K562 (cell line): ENCODE measurements at regions not wholly inside any gene's neighbourhood (a gene's known extent, or its start where the extent isn't known, plus 50 kb on each side); places are given as distances from the start of the nearest gene placed in this dataset.

Experiments used
- ATAC-seq: fragments of 200-7000 bp; cut with Tn5 transposase; 3 replicates; pipeline ENCODE4 v1.9.1; 2020; ENCODE audit warnings: moderate library complexity
- BruUV-seq: library from RNA; stranded (reverse); fragments of 400-500 nt; replicated peaks from 2 replicates; lab custom pipeline; 2021; lab: Mats Ljungman, UMichigan
- CTCF ChIA-PET: fragments of 300-600 bp; formaldehyde crosslinking; extraction: SDS; loops from one replicate; lab custom pipeline; 2021; ENCODE audit warnings: low intra/inter-chr PET ratio; lab: Yijun Ruan, JAX
- POLR2A ChIA-PET: fragments of 300-600, 350-650 bp; sonication (Branson Sonifier 250); formaldehyde crosslinking; extraction: SDS; loops from one replicate; lab custom pipeline; 2021; ENCODE audit warnings: antibody characterized with exemption, inconsistent platforms; lab: Yijun Ruan, JAX
- DNase-seq, 4 experiments: peaks; one replicate each; pipeline versions ENCODE4 v3.0.0 to v3.0.0-alpha.2; 2011 to 2018; ENCODE audit warnings: low spot score in 3 of 4, mixed read lengths in 3 of 4; ENCODE audit errors: extremely low read depth in 1 of 4
- FAIRE-seq: peaks from 2 replicates; lab custom pipeline; 2011; peaks lifted over from hg19 to GRCh38; lab: Jason Lieb, UNC
- H2AFZ ChIP-seq: 2 replicates; pipeline ENCODE4 v1.6.0; 2011; ENCODE audit warnings: low read depth, low read length, control low read depth, inconsistent platforms
- H3K27ac ChIP-seq: fragments of 200-600 bp; 3 replicates; pipeline ENCODE4 v1.8.0; 2011; ENCODE audit warnings: low read depth, mild to moderate bottlenecking, control low read depth, inconsistent platforms, low read length, moderate library complexity, mixed read lengths; ENCODE audit errors: extremely low read depth
- H3K27me3 ChIP-seq, 2 experiments: fragments of 300-600 bp in 1 of 2; 2 replicates in 1 of 2; 3 replicates in 1 of 2; pipeline versions ENCODE4 v1.6.0 to v1.8.0; 2011; ENCODE audit warnings: inconsistent platforms in 2 of 2, low read length in 2 of 2, mild to moderate bottlenecking in 1 of 2, mixed read lengths in 1 of 2, moderate library complexity in 1 of 2; ENCODE audit not compliant: control insufficient read depth in 2 of 2, insufficient read depth in 2 of 2
- H3K36me3 ChIP-seq: fragments of 300-600 bp; 3 replicates; pipeline ENCODE4 v1.8.0; 2011; ENCODE audit warnings: mild to moderate bottlenecking, low read length, inconsistent platforms; ENCODE audit not compliant: control insufficient read depth, insufficient read depth
- H3K4me1 ChIP-seq, 2 experiments: fragments of 200-600 bp in 1 of 2; replicated peaks in 1 of 2; 2 replicates in 1 of 2; 3 replicates in 1 of 2; pipeline versions ENCODE4 v1.5.1 to v1.8.0; 2011; ENCODE audit warnings: inconsistent platforms in 2 of 2, low read length in 2 of 2, mild to moderate bottlenecking in 1 of 2, mixed read lengths in 1 of 2, moderate library complexity in 1 of 2; ENCODE audit not compliant: control insufficient read depth in 2 of 2, insufficient read depth in 2 of 2
- H3K4me2 ChIP-seq: 2 replicates; pipeline ENCODE4 v1.6.1; 2011; ENCODE audit warnings: low read length, control low read depth, inconsistent platforms, mixed read lengths; ENCODE audit not compliant: insufficient read depth
- H3K4me3 ChIP-seq: fragments of 200-600 bp; sonication (generic), shearing (Covaris generic); 2 replicates; pipeline ENCODE4 v1.5.1; 2016; ENCODE audit warnings: control low read depth, inconsistent platforms
- H3K79me2 ChIP-seq: fragments of 200-600 bp; 3 replicates; pipeline ENCODE4 v1.8.0; 2011; ENCODE audit warnings: low read length, inconsistent platforms; ENCODE audit not compliant: control insufficient read depth, insufficient read depth
- H3K9ac ChIP-seq, 2 experiments: 2 replicates each; pipeline versions ENCODE4 v1.6.0 to v1.6.1; 2011; ENCODE audit warnings: low read depth in 2 of 2, low read length in 2 of 2, control low read depth in 1 of 2, inconsistent platforms in 1 of 2, mild to moderate bottlenecking in 1 of 2, mixed read lengths in 1 of 2; ENCODE audit not compliant: insufficient read depth in 1 of 2
- H3K9me1 ChIP-seq: one replicate; pipeline ENCODE4 v1.6.0; 2011; ENCODE audit warnings: inconsistent platforms, mild to moderate bottlenecking, low read length, moderate library complexity; ENCODE audit not compliant: control insufficient read depth, insufficient read depth
- H3K9me3 ChIP-seq: replicated peaks from 2 replicates; pipeline ENCODE4 v1.5.1; 2011; ENCODE audit warnings: low read depth, low read length, inconsistent platforms; ENCODE audit not compliant: control insufficient read depth, insufficient read depth
- H4K20me1 ChIP-seq: replicated peaks from 2 replicates; pipeline ENCODE4 v1.6.1; 2011; ENCODE audit warnings: low read length, inconsistent platforms, mixed read lengths; ENCODE audit not compliant: control insufficient read depth, insufficient read depth
- ATF4 ChIP-seq: fragments of 450-650 bp; formaldehyde crosslinking; IDR thresholded peaks from 2 replicates; pipeline ENCODE4 v1.4.0; 2022; ENCODE audit warnings: mild to moderate bottlenecking, moderate library complexity
- CBX3 ChIP-seq, 2 experiments: IDR thresholded peaks; 1 replicate in 1 of 2; 2 replicates in 1 of 2; pipeline ENCODE4 v1.6.1; 2012; ENCODE audit warnings: inconsistent platforms in 2 of 2, low read length in 2 of 2, borderline replicate concordance in 1 of 2, control low read depth in 1 of 2
- CCAR2 ChIP-seq: fragments of 200-400 bp; formaldehyde crosslinking; IDR thresholded peaks from 2 replicates; pipeline ENCODE4 v1.6.1; 2017; ENCODE audit warnings: mild to moderate bottlenecking, low read depth, low read length
- CXXC5 ChIP-seq: fragments of 250-450 bp; sonication (Bioruptor Pico); IDR thresholded peaks from 2 replicates; pipeline ENCODE4 v1.8.0; 2022; ENCODE audit warnings: inconsistent platforms, mild to moderate bottlenecking, moderate library complexity
- HDAC3 ChIP-seq: fragments of 450-650 bp; IDR thresholded peaks from 2 replicates; pipeline ENCODE4 v1.6.1; 2018; ENCODE audit warnings: borderline replicate concordance, mild to moderate bottlenecking, moderate library complexity; ENCODE audit not compliant: partially characterized antibody
- NFRKB ChIP-seq: fragments of 450-650 bp; IDR thresholded peaks from 2 replicates; pipeline ENCODE4 v1.6.1; 2016; ENCODE audit warnings: low read depth
- ZNF253 ChIP-seq: fragments of 250-450 bp; sonication (Bioruptor Pico); conservative IDR thresholded peaks from 2 replicates; pipeline ENCODE4 v1.6.1; 2021; ENCODE audit warnings: mild to moderate bottlenecking
- ZNF766 ChIP-seq: fragments of 200-800 bp; sonication (Bioruptor generic); conservative IDR thresholded peaks from 2 replicates; pipeline ENCODE4 v1.6.1; 2016; ENCODE audit warnings: missing genetic modification characterization, missing compliant biosample characterization
- WGBS: fragments of 100-300 bp; shearing (Covaris generic); methylation state at CpG from one replicate; pipeline ENCODE4 v1.1.6; 2016; ENCODE audit warnings: low coverage, mixed read lengths; ENCODE audit not compliant: insufficient coverage; ENCODE audit errors: missing lambda C conversion rate; 5-methylcytosine and 5-hydroxymethylcytosine counted together
- in situ Hi-C: fragments of 300-500 bp; cut with MboI; formaldehyde crosslinking; loops from 4 replicates; pipeline ENCODE4 v1.15.0; 2018; ENCODE audit warnings: inconsistent platforms, mixed read lengths
- intact Hi-C: fragments of 100-400 bp; cut with micrococcal nuclease; formaldehyde crosslinking; loops from 2 replicates; pipeline ENCODE4 v1.14.2; 2022
- TF ChIP-seq, protein P1 (sequence below): fragments of 250-450 bp; sonication (Bioruptor Pico); IDR thresholded peaks from 2 replicates; pipeline ENCODE4 v1.8.0; 2021; ENCODE audit warnings: mild to moderate bottlenecking, moderate library complexity
- TF ChIP-seq, protein P2 (sequence below): sonication (generic); formaldehyde crosslinking; IDR thresholded peaks from 2 replicates; pipeline ENCODE4 v1.8.0; 2022; ENCODE audit warnings: mild to moderate bottlenecking, low read depth, missing genetic modification reagents
- TF ChIP-seq, protein P3 (sequence below): fragments of 200-400 bp; formaldehyde crosslinking; IDR thresholded peaks from 2 replicates; pipeline ENCODE4 v1.6.1; 2017; ENCODE audit warnings: mild to moderate bottlenecking, low read depth, low read length, moderate library complexity

DNA sequence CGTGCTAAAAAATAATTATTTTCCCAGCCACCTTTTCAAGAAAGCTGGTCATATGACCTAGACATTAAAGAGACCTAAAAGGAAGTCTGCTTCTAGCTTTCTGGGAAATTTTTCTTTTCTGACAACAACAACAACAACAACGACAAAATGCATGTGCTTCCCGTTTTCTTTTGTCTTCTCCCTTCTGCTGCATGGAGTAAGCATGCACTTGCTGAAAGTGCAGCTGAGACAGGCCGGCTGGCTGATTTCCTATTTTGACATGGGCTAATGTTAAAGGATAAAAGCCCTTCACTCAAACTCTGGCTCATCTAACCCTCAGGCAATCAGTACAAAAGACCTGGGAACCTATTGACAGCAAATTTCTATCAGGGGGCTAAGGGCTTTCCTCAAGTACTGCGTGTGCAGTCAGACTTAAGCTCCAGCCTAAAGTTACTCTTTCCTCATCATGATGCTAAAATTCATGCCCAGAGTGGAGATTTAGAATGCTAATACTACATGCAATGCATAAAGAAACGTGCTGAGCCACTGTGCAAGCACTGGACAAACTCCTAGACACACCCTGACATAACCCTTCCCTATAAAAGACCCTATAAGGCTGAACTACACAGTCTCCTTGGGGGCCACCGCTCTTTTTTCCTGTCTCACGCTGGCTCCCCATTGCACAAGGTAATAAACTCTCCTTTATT, 811.1 kb downstream of the UQCRFS1 start:
- 9% methylated on average over 7 of the region's 8 CpGs for WGBS
- intact Hi-C loops (no loop called here), in situ Hi-C loops (no loop called here)
- CTCF ChIA-PET: no interaction called here
- no peak for FAIRE-seq
- Histone ChIP-seq H3K27ac (no peak overlapping the region), H3K4me3 (no peak overlapping the region), H4K20me1 (no peaks in the 10 kb centered on the region), H3K36me3 (no peaks in the 10 kb centered on the region), H3K27me3 (no peaks in the 10 kb centered on the region; a peak in 1 of 5 replicates), H3K9ac (no peak overlapping the region), H3K9me1 (no peaks in the 10 kb centered on the region), H3K4me1 (peaks cover 7 to 11% of the 10 kb centered on the region in 2 experiments; a peak in 3 of 5 replicates), H3K9me3 (no peaks in the 10 kb centered on the region), H3K79me2 (no peaks in the 10 kb centered on the region), H2AFZ (no peak overlapping the region)
- BruUV-seq: no TSS peak
- no peak for ATAC-seq
- POLR2A ChIA-PET: interaction anchor here (0.9 to 1.4 kb wide), 3 partner anchors 15 to 31 kb away, joined by 3 read pairs; no protein-coding TSS in a partner anchor
- no peak for TF ChIP-seq CBX3 (IDR thresholded peaks at IDR 0.05; ENCODE audit: borderline replicate concordance in 1 of 2, low read length in 2 of 2)
- no peak for TF ChIP-seq ATF4 (CRISPR knock-in tag)
- no peak for TF ChIP-seq CXXC5 (CRISPR knock-in tag)
- no peak for TF ChIP-seq ZNF766 (CRISPR knock-in tag)
- TF ChIP-seq, protein P1, sequence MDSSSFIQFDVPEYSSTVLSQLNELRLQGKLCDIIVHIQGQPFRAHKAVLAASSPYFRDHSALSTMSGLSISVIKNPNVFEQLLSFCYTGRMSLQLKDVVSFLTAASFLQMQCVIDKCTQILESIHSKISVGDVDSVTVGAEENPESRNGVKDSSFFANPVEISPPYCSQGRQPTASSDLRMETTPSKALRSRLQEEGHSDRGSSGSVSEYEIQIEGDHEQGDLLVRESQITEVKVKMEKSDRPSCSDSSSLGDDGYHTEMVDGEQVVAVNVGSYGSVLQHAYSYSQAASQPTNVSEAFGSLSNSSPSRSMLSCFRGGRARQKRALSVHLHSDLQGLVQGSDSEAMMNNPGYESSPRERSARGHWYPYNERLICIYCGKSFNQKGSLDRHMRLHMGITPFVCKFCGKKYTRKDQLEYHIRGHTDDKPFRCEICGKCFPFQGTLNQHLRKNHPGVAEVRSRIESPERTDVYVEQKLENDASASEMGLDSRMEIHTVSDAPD (CRISPR knock-in tag): no peak
- TF ChIP-seq ZNF253 (CRISPR knock-in tag): no peak
- TF ChIP-seq, protein P2, sequence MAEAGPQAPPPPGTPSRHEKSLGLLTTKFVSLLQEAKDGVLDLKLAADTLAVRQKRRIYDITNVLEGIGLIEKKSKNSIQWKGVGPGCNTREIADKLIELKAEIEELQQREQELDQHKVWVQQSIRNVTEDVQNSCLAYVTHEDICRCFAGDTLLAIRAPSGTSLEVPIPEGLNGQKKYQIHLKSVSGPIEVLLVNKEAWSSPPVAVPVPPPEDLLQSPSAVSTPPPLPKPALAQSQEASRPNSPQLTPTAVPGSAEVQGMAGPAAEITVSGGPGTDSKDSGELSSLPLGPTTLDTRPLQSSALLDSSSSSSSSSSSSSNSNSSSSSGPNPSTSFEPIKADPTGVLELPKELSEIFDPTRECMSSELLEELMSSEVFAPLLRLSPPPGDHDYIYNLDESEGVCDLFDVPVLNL (CRISPR knock-in tag): no peak
- no peak for TF ChIP-seq NFRKB
- TF ChIP-seq CCAR2: no peak
- TF ChIP-seq, protein P3, sequence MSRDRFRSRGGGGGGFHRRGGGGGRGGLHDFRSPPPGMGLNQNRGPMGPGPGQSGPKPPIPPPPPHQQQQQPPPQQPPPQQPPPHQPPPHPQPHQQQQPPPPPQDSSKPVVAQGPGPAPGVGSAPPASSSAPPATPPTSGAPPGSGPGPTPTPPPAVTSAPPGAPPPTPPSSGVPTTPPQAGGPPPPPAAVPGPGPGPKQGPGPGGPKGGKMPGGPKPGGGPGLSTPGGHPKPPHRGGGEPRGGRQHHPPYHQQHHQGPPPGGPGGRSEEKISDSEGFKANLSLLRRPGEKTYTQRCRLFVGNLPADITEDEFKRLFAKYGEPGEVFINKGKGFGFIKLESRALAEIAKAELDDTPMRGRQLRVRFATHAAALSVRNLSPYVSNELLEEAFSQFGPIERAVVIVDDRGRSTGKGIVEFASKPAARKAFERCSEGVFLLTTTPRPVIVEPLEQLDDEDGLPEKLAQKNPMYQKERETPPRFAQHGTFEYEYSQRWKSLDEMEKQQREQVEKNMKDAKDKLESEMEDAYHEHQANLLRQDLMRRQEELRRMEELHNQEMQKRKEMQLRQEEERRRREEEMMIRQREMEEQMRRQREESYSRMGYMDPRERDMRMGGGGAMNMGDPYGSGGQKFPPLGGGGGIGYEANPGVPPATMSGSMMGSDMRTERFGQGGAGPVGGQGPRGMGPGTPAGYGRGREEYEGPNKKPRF: no peak
- TF ChIP-seq HDAC3: no peak
- TF ChIP-seq, all 486 proteins: peak for 0
- no peak overlapping the region for H3K4me2 ChIP-seq
- DNase-seq: no peak
